Activated CD8-positive, alpha-beta memory T cell treated with anti-CD3 and anti-CD28 coated beads for 1 hour (primary cell): ENCODE measurements at regions not wholly inside any gene's neighbourhood (a gene's known extent, or its start where the extent isn't known, plus 50 kb on each side); places are given as distances from the start of the nearest gene placed in this dataset.
A peak's percentile ranks its signal among the peaks of the same experiment; 100 is the strongest.

ENCODE experiments used
- DNase-seq, 2 donors: peaks; one replicate each; pipeline ENCODE4 v3.0.0-alpha.2; 2020; ENCODE audit warnings: low read depth in 1 of 2; ENCODE audit errors: extremely low read depth in 1 of 2

- DNase-seq: no peak
Measured at GRCh38 chr3:9301091-9301490, 51.6 kb upstream of the SRGAP3 start.

- DNase-seq: no peak
Measured at GRCh38 chr3:9301798-9302197, 52.4 kb upstream of the SRGAP3 start.

GRCh38 chr3:9302425-9303181 is 53.2 kb upstream of the SRGAP3 start:
- DNase-seq: peak; percentile 45 to 62

GRCh38 chr3:9308298-9308990 is 54.4 kb upstream of the THUMPD3 start:
- no peak for DNase-seq

GRCh38 chr3:9310043-9310442 is 52.8 kb upstream of the THUMPD3 start:
- DNase-seq: no peak

- no peak for DNase-seq
Measured at GRCh38 chr3:9311228-9311627, 51.6 kb upstream of the THUMPD3 start.
